8988T (cell line): ENCODE measurements at regions not wholly inside any gene's neighbourhood (a gene's known extent, or its start where the extent isn't known, plus 50 kb on each side); places are given as distances from the start of the nearest gene placed in this dataset.
"Not testable (repeated sequence)": the region's sequence is repeated elsewhere in the genome, so short reads cannot be mapped to it uniquely, and the experiment has no call there.

Experiments
- DNase-seq: peaks from one replicate; pipeline ENCODE4 v3.0.0; 2011

GRCh38 chr10:78605800-78606350, 462.9 kb upstream of the ZMIZ1 start:
- no peak for DNase-seq

DNA sequence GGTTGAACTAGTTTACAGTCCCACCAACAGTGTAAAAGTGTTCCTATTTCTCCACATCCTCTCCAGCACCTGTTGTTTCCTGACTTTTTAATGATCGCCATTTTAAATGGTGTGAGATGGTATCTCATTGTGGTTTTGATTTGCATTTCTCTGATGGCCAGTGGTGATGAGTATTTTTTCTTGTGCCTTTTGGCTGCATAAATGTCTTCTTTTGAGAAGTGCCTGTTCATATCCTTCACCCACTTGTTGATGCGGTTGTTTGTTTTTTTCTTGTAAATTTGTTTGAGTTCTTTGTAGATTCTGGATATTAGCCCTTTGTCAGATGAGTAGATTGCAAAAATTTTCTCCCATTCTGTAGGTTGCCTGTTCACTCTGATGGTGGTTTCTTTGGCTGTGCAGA, 462.0 kb upstream of the ZMIZ1 start:
- not testable (repeated sequence) for DNase-seq

GRCh38 chr10:78609976-78610375, 458.8 kb upstream of the ZMIZ1 start:
- no peak for DNase-seq

- DNase-seq = no peak
Observed at GRCh38 chr10:78613132-78613531, 455.6 kb upstream of the ZMIZ1 start.

- no peak for DNase-seq
Observed at GRCh38 chr10:78614267-78614666, 454.5 kb upstream of the ZMIZ1 start.

- DNase-seq = no peak
Observed at GRCh38 chr10:78614744-78615143, 454.0 kb upstream of the ZMIZ1 start.

DNA sequence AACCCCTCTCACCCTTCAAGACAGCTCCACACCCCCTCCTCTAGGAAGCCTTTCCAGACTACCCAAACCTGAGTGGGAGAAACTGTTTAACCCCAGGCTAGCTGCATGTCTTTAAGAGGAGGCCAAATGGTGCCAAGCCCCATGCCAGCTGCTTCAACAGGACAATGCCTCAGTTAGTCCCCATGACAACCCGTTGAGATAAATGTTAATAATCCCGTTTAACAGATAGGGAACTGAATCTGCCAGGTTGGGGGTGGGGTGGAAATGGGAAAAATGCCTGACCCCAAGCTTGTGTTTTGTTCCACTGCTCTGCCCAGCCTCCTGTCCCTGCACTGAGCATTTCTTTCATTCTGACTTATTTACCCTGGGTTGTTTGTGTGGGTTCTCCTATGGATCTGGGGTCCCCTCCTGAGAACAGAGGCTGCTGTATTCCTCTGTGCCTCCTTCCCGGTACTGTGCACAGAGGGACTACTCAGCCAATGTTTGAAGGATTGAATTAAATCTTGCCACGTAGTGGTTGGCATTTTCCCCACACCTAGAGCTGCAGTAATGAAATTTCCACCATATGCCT, 452.6 kb upstream of the ZMIZ1 start:
- DNase-seq = no peak

GRCh38 chr10:78617115-78617514, 451.7 kb upstream of the ZMIZ1 start:
- DNase-seq = no peak

DNA sequence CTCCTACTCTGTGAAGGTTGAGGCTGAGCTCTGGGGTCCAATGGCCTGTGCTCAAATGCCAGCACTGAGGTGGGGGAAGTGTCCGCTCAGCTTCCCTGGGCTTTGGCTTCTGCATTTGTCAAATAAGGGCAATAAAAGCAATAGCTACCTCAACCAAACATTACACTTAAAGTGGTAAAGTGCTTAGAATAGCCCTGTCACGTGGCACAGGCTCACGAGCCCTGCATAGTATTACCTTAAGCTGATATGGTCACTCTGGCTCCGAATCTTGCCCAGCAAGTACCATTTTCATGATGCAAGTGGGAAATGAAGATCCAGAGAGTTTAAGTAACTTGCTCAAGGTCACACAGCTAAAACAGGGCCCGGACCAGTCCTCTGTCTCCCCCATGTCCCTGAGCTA, 451.1 kb upstream of the ZMIZ1 start:
- no peak for DNase-seq

DNA sequence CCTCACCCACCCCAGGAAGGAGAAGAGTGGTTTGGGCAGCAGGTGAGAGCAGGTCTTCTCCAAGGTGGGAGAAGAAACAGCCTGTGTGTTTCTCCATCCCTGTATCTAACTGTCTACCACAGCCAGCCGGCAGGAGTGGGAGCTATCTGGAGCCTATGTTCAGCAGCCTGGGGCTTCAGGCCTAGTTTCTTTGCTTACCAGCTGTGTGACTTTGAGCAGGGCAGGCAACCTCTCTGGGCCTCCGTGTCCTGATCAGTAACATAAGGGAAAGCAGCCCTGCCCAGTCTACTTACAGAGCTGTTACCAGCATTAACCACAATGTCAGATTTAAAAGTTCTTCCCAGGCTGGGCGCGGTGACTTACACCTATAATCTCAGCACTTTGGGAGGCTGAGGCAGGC, 450.7 kb upstream of the ZMIZ1 start:
- DNase-seq = no peak

DNA sequence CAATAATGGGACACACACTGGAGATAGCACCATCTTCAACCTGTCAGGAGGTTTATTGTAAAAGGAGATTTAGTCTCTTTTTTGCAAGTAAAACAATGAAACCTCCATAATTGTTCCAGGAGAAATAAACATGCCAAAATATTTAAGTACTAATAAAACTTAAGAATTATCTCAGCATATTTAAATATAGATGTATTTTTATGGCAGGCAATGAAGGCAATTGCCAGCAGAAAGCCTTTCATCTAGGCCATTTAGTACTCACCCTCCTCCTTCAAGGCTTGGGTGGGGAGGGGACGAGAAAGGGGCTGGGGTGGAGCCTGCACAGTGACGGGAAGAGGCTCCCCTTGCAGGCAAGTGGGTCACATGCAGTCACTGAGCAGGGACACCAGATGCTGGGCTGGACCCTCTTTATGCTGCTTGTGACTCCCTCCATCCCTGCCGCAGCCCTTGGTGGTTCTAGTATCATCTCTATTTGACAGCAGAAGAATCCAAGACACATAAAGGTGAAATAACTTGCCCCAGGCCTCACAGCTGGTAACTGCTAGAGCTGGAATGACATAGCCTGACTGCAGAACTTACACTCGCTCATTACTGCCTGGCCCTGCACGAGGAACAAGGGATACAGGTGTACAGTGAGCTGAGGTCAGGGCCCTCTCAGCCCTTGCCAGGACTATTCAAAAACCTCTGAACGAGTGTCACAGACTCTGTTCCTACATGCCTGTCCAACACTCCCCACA, 449.5 kb upstream of the ZMIZ1 start:
- no peak for DNase-seq

DNA sequence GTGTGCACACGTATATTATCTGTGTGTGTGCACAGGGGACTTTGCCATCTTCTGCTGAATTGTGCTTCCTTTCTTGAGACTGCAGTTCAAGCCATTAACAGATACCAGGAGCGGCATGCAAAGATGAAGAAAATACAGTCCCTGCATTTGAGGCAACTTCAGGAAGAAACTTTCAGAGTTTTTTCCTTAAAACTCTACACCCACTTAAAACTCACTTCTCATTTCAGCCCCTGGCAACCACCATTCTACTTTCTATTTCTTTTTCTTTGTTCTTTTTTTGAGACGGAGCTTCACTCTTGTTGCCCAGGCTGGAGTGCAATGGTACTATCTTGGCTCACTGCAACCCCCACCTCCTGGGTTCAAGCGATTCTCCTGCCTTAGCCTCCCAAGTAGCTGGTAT, 448.9 kb upstream of the ZMIZ1 start:
- DNase-seq = no peak

DNA sequence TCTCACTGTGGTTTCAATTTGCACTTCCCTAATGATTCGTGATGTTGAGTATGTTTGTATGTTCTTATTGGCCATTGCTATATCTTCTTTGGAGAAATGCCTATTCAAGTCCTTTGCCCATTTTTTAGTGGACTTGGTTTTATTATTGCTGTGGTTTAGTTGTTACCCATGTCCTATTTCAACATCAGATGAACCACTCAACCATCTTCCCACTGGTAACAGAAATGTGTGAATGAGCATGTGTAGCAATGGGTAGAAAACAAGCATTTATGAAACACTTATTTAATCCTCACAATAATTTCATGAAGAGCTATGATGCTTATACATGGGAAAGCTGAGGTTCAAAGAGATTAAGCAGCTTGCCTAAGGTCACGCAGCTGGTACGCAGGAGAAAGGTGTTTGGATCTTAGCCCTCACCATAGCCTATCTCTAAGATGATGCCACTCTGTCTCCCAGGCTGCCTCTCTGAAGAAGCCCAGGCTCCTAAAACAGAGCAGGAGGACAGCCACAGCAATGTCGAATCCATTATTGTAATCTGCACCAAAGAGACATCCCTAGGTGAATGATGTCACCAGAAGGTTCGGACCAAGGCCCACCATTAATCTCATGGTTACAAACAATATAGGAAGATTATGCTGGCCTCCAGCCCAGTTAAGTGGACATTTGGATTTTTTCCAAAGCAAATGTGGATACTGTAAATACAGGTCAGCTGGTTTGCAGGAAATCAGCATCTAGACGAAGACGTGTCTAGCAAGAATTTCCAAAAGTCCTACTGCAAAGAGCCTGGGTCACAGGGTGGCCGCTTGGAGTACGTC, 447.6 kb upstream of the ZMIZ1 start:
- no peak for DNase-seq

GRCh38 chr10:78623578-78624215, 445.1 kb upstream of the ZMIZ1 start:
- DNase-seq = no peak

DNA sequence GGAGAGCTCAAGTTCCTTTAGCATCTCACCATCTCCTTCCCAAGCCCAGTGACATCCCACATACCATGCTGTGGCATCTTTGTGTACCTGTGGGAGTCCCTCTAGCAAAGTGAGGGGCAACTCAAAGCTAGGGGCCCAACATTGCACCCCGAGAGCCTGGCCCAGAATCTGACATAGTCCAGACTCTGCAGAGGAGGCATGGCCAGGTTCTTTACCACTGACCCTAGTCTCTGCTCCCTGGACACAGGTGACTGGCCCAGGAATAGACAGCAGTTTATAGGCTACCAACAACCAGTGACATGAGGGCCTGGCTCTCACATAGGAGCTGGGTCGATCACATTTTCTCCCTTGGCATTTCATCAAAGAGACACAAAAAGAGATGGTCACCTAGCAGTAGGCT, 444.0 kb upstream of the ZMIZ1 start:
- DNase-seq = no peak

DNA sequence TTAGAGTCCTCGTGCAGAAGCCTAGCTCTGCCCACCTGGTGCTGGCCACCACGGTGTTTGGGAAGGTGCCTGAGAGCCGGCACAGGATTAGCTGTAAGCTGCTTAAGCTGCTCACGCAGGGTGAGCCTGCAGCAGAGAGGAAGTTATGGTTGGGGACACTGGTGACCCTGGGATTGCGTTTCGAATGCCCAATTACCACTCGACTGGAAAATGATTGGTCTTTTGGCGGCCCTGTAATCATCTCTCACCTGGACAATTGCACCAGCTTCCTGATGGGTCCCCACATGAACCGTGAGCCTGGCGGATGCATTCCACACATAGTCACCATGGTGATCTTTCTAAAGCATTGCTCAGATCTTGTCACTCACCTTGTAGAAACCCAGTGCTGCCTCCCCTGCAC, 442.3 kb upstream of the ZMIZ1 start:
- DNase-seq = no peak

- no peak for DNase-seq
Observed at GRCh38 chr10:78627254-78627795, 441.4 kb upstream of the ZMIZ1 start.

DNA sequence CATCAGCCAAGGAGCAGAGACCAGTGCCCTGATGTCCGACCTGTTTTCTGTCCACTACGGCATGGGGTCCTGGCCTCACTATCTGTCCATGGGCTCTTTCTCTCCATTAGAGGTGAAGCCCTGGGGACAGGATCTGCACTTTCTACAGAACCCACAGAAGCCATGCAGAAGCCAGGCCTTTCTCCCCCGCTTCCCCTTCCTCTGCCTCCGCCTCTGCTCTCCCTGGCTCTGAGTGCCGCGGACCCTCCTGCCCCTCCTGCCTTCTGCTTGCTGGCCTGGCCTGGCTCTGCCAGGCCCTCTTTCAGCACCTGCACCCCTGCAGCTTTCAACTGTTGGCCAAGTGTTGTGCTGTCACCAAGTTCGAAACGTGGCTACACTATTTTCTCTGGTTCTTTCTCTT, 439.8 kb upstream of the ZMIZ1 start:
- no peak for DNase-seq

DNA sequence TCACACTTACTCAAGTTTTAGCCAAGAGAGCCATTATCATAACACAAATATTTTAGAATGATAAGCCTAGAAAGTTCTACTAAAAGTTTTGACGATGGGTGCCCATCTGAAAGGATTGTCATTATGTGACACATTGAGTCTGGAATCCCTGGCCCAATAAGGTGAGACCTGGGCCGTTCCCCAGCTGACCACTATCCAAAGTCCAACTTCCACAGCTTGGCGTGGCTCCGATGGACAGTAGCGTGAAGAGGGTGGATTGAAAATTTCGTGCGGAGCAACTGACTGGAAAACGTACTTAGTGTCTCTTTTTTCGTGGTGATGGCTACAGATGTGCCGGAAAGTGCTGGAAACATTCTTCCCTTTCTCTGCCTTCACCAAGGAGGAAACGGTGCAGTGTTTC, 439.0 kb upstream of the ZMIZ1 start:
- no peak for DNase-seq

DNA sequence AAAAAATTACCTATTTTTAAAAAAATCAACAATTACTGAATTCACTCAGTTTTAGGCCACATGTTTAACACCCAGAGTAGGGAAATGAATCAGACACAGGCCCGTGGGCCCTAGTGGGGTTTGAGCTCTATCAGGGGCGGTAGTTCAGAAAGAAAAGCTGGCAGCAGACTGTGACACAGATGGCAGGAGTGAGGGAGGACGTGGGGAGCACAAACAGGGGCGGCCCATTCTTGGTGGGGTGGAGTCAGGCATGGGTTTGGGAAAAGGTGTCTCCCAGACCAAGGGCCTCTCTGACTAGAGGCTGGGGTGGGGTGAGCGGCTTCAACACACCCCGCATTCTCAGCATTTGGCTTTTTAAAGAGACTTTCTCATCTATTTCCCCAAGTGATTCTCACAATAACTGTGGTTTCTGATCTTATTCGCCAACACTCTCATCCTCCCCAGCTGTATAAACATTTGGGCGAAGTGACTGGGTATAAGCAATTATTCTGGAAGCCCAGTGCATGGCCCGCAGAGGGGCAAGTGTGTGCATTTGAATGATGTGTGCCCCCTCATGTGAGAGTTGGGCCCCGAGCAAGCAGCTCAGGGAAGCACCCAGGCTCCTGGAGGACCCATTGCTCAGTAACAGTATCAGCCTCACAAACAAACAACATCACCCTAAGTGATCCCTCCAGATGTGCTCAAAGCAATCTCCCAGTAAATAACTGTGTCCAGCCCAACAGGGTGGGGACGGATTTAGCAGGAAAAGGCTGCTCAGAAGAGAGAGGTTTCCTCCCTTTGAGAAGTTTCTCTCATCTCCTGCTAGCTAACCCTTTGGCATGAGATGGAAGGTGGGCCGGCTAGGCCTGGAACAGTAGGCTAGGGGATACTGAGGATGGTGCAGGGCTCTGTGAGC, 437.6 kb upstream of the ZMIZ1 start:
- no peak for DNase-seq

- DNase-seq = no peak
Observed at GRCh38 chr10:78634389-78634815, 434.4 kb upstream of the ZMIZ1 start.

DNA sequence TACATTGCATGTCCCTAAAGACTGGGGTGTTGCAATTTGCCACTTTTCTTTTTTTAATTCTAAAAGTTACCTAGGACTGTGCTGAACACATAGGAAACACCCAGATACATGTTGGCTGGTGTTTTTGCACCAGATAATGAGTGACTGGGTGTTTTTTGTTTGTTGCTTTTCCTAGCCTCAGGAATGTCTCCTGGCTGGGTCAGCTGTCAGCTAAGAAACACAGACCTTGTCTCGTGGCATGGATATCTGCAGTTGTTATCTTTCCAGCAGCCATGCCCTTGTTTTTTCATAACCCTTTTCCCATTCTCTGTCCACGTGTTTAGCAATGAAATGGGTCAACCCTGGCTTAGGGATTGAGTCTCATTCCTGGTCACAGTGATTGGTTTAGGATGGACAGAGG, 433.9 kb upstream of the ZMIZ1 start:
- DNase-seq = no peak
